Jurkat, Clone E6-1 (cell line): ENCODE measurements at regions not wholly inside any gene's neighbourhood (a gene's known extent, or its start where the extent isn't known, plus 50 kb on each side); places are given as distances from the start of the nearest gene placed in this dataset.

Experiments used
- DNase-seq: peaks from one replicate; pipeline ENCODE4 v3.0.0-alpha.2; 2011; ENCODE audit warnings: low read depth, low spot score
- H3K4me3 ChIP-seq: 2 replicates; pipeline ENCODE4 v1.5.1; 2011; ENCODE audit warnings: mild to moderate bottlenecking, low read length, control low read depth, moderate library complexity

- H3K4me3 ChIP-seq: no peak overlapping the region
- no peak for DNase-seq
Observed at GRCh38 chr2:8300905-8301304, 381.0 kb upstream of the ID2 start.

DNA sequence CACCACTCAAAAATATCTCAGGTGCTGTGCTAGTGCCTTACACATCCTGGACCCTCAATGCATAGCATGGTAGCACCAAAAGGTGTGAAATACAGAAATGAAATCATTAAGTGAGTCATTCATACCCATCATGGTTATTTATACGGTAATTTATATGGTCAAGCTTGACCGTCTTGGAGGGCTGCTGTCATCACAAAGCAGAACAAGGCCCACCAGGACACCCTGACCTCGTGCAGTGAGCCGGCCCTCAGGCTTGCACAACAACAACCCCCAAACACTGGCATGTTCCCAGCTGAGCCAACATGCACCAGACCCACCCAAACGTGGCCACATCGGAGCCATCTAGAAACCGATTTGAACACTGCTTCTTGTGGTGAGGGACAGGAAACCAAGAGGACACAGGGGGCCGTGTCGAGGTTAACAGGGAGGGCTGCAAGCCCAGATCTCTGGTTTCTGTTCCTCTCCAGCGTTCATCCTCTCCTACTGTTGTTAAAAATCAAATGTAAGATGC lies 378.5 kb upstream of the ID2 start:
- no peak overlapping the region for H3K4me3 ChIP-seq
- DNase-seq: peak; percentile 89

GRCh38 chr2:8304821-8305766 lies 376.8 kb upstream of the ID2 start:
- DNase-seq: no peak
- no peak overlapping the region for H3K4me3 ChIP-seq

- no peak overlapping the region for H3K4me3 ChIP-seq
- no peak for DNase-seq
Observed at GRCh38 chr2:8306530-8307351, 375.1 kb upstream of the ID2 start.

GRCh38 chr2:8307606-8308180 lies 374.2 kb upstream of the ID2 start:
- no peak for DNase-seq
- H3K4me3 ChIP-seq: no peak overlapping the region

DNA sequence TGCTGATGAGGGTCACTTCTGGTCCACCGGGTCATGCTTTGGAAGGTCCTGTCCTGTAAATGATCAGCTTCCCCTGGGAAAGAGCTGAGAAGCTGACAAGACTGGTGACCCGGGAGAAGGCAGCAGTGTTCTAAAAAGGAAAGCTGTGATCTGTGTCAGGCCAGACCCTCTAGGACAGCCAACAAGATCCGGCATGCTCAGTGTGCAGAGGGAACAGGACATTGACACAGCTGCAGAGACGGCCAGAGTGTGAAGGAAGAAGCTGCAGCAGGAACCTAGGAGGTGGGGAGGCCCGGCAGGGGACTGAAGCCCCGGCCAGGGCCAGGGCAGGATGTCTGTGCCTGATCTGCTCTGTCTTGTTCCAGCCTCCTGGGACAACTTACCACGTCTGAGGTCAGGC lies 372.7 kb upstream of the ID2 start:
- no peak overlapping the region for H3K4me3 ChIP-seq
- no peak for DNase-seq

DNA sequence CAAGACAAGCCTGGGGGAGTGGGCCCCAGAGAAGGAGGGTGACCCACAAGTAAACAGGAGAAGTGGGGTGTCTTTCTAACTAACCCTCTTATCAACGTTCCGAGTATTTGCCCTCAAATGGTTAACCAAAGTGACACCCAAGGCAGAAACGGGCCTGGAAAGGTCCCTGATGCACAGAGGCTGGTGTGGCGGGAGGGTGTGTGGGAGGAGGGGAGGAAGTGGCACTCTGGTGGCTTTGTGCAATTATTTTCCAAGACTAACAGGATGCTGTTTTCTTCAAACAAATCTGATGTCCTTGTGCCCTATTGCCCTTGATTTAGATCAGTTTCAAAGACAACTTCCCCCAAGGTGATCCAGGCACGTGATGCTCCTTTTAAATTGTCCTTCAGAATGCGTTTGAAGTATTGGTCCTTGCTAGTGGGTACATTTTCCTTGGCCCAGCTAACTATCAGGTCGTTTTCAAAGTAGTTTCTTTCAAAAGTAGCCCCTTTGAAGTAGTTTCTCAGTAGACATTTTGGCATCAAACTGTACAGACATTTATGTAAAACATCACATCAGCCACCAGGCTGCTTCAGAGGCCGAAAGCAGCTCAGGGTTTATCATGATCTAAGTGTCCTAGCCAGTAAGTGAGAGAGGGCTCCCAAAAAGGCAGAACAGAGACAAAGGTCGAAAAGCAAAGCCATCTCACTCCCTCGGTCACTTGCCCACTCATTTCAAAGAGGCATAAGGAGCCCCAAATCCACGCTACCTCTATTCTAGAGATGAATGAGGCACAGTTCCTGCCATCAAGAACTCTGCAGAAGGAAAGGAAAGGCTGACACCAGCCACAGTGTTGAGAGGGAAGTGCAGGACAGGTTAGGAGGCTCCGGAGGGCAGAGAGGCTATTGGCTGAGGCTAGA lies 371.1 kb upstream of the ID2 start:
- peak; percentile 43 for DNase-seq

GRCh38 chr2:8312221-8312620 lies 369.6 kb upstream of the ID2 start:
- no peak for DNase-seq
- H3K4me3 ChIP-seq: no peak overlapping the region

More for the DNA sequence above, 371.1 kb upstream of the ID2 start:
- no peak overlapping the region for H3K4me3 ChIP-seq

- H3K4me3 ChIP-seq: no peak overlapping the region
- DNase-seq: no peak
Observed at GRCh38 chr2:8312861-8313830, 368.7 kb upstream of the ID2 start.

- H3K4me3 ChIP-seq: no peak overlapping the region
- no peak for DNase-seq
Observed at GRCh38 chr2:8314063-8314462, 367.8 kb upstream of the ID2 start.

DNA sequence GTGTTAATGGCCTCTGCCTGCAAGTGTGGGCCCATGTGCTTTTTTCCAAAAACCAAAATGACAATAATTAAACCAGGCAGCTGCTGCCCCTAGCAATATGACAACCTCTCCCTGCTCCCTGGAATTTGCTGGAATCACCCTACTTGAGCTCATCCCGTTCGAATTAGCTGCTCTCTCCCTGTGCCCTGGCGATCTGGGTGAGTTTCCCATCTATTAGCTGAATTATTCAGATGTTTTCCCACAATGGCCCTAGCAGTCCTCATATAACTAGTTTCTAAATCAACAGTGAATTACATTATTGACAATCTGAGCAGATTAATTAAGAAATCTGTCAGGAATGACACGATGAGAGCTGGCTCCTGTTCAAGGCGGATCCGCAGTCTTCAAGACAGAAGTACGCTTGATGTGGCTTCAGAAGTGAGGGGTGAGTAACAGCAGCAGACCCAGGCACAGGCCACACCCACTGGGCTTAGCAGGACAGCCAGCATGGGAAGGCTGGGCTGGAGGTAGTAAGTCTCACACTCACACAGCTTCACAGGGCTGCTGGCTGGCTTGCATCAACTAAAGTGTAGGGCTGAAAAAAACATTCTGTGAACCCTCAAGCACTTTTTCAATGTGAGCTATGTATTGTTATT lies 366.2 kb upstream of the ID2 start:
- no peak for DNase-seq
- H3K4me3 ChIP-seq: no peak overlapping the region

- no peak for DNase-seq
- no peak overlapping the region for H3K4me3 ChIP-seq
Observed at GRCh38 chr2:8316356-8316755, 365.5 kb upstream of the ID2 start.

DNA sequence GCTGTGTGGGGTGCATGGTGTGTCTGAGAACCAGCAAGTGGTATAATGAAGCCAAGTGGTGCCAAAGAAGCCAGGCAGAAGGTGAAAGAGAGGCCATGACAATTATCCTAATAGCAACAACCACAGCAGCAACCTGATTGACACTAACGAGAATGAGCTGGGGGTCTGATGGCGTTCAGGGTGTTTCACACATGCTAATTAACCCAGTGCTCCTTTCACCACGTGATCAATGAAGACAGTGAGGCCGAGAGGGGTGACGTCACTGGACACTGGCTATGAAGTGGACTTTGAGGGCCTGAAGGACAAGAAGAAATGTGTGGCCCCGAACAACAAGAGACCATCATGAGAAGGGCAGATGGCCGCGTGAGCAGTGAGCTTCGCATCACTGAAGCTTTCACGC lies 364.4 kb upstream of the ID2 start:
- DNase-seq: no peak
- H3K4me3 ChIP-seq: no peak overlapping the region

DNA sequence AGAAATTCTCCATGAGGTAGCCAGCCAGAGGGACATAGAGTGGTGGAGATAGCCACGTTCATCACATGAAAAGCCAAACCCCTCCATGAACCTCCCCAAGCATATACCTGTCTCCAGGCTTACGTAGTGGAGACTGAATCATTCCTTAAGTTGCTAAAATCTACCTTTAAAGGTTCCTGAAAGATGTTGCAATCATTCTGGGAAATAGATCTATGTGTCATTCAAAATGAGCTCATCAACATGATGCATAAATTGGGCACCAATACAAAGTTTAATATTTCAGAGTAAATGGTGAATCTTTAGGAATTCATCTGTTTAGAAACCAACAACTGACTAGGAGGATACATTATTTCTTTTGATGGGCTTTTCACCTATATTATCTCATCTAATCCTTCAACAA lies 362.6 kb upstream of the ID2 start:
- DNase-seq: no peak
- no peak overlapping the region for H3K4me3 ChIP-seq

- DNase-seq: no peak
- H3K4me3 ChIP-seq: no peak overlapping the region
Observed at GRCh38 chr2:8320311-8321066, 361.4 kb upstream of the ID2 start.

- no peak overlapping the region for H3K4me3 ChIP-seq
- DNase-seq: no peak
Observed at GRCh38 chr2:8322634-8323033, 359.2 kb upstream of the ID2 start.
